HG03342 (cell line): ENCODE measurements at regions not wholly inside any gene's neighbourhood (a gene's known extent, or its start where the extent isn't known, plus 50 kb on each side); places are given as distances from the start of the nearest gene placed in this dataset.
"Not testable (repeated sequence)": the region's sequence is repeated elsewhere in the genome, so short reads cannot be mapped to it uniquely, and the experiment has no call there.

Source experiments
- ATAC-seq: cut with Tn5 transposase; IDR thresholded peaks from one replicate; pipeline ENCODE4 v1.9.1; 2021; ENCODE audit warnings: mild to moderate bottlenecking, moderate library complexity; ENCODE audit not compliant: unreplicated experiment

- no peak for ATAC-seq
Measured at GRCh38 chr10:29882766-29883165, 176.6 kb downstream of the JCAD start.

DNA sequence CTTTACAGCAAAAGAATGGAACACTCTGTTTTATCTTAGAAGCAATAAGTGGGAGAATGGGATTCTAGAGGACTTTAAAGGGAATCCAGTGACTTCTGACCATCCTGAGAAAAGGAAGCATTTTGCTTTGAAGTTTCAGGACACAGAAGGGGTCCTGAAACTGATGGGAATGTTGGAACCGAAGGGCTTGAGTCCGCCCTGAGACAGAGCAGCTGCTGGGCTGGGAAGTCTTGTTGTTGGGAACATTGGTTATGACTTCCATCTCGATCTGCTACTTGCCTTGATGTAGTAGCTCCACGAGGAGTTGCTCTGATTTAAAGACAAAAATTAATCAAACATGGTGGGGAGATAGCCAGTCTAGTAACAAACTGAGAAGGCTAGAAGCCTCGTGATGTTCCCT lies 177.6 kb downstream of the JCAD start:
- no peak for ATAC-seq

- ATAC-seq = no peak
Measured at GRCh38 chr10:29881336-29881771, 178.0 kb downstream of the JCAD start.

DNA sequence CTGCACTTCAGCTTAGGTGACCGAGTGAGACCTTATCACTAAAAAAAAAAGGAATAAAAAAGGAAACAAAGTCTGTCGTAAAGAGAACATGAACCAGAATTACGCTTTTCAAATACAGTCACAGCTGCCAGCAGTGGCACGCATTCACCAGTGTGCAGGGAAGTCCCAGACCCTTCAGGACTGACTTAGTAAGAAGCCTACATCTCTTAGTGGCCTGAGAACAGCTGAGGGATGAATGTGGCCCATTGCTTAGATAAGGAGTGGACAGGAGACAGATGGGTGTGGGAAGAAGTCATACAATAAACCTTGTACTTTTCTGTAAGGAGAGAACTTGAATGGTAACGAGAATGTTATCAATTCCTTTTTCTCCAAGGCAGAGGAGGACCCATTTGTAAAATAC lies 178.5 kb downstream of the JCAD start:
- ATAC-seq = no peak

DNA sequence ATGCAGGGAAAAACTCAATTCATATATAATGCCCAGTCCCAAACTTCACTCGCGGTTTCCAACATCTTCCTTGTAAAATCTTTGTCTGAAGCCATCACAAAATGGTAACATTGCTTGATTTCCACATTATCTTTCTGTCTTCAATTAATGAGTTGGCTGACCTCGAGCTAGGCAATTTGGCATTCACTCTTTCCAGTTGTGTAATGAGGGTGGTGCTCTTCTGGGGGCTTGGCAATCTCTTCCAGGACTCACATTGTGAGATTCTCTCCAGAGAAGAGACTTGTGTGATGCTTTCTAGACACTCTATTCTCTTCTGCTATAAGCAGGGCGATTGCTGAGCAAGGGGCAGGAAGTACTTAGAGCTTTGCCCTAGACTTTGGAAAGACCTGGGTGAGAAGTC lies 179.5 kb downstream of the JCAD start:
- ATAC-seq = no peak

DNA sequence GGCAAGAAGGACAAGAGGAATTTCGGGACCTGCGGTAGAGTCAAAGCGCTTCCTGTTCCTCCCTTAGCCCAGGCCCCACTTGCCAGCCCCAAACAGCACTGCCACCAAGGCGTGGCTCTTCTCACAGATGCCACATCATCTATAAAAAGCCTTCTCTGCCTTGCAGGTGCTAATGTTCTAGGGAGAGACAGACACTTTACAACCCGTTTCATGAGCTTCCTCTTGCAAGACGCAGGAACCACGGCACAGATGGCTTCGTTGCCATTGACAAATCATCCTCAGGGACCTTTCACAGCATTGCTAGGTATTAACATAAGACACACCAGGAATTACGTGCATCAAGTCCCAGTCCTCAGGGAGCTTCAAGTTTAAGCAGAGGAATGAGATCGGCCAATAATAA lies 180.9 kb downstream of the JCAD start:
- no peak for ATAC-seq

- no peak for ATAC-seq
Measured at GRCh38 chr10:29877793-29878491, 181.4 kb downstream of the JCAD start.

GRCh38 chr10:29876008-29876555 lies 183.3 kb downstream of the JCAD start:
- ATAC-seq = no peak

DNA sequence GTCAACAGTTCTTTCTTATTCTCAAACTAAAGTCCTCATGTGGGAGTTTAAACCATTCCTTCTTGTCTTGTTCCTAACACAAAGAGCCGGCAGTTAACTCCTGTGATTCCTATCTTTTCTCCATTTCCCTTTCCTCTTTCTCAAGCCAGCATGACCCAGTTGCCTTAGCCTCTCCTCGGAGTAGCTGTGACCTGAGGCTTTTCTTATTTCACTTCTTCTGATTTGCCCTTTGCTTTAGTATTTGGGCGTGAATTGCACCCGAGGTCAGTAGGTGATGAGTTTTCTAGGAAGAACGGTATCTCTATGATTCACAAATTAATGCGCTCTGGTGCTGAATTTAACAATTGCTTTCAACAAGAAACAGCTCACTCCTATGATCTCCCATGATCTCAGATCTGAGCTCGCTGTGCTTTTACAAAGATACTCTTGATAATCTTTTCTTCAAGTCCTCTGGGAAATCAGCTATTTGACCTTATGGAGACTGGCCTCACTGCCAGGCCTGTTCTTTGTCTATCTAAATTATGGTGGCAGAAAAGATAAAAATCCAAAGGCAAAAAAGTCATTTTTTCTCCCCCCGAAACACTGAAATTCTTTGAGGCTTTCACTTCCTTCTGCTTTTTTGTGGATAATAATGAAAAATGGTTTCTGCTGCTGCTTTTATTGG lies 184.6 kb downstream of the JCAD start:
- ATAC-seq = no peak

DNA sequence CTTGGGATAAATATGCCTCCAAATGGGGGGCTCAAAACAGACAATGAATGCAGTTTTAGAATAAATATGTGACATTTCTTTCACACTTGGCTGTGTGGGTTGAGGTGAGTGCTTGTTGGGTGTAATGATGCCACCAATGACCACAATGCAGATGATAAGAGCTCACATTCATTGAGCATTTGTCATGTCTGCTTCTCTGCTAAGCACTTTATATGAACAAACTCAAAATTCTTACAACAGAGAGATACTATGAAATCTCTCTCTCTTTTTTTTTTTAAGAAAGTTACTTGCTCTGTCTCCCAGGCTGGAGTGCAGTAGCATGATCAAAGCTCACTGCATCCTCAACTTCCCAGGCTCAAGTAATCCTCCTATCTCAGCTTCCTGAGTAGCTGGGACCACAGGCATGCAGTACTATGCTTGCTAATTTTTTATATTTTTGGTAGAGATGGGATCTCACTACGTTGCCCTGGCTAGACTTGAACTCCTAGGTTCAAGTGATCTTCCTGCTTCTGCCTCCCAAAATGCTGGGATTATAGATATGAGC lies 185.4 kb downstream of the JCAD start:
- no peak for ATAC-seq

GRCh38 chr10:29870522-29871044 lies 188.8 kb downstream of the JCAD start:
- ATAC-seq = no peak

- ATAC-seq = no peak
Measured at GRCh38 chr10:29869593-29869992, 189.8 kb downstream of the JCAD start.

DNA sequence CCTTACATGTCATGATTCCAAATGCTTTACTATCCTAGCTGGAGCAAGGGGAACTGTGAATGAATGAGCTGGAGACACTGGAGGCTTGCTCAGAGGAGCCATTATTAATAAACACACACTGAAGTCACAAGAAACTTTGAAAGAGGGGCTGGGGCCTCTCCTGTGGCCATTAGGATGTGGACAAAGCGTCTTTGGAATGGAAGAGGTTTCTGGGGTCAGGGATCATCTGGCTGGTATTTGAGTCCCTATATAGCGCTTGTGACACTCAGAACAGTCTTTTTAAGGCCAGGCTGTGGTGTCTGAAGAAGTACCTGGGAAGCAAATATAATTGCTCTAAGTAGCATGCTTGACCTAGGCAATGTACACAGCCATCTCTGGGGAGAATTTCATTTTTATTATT lies 193.0 kb downstream of the JCAD start:
- ATAC-seq = no peak

DNA sequence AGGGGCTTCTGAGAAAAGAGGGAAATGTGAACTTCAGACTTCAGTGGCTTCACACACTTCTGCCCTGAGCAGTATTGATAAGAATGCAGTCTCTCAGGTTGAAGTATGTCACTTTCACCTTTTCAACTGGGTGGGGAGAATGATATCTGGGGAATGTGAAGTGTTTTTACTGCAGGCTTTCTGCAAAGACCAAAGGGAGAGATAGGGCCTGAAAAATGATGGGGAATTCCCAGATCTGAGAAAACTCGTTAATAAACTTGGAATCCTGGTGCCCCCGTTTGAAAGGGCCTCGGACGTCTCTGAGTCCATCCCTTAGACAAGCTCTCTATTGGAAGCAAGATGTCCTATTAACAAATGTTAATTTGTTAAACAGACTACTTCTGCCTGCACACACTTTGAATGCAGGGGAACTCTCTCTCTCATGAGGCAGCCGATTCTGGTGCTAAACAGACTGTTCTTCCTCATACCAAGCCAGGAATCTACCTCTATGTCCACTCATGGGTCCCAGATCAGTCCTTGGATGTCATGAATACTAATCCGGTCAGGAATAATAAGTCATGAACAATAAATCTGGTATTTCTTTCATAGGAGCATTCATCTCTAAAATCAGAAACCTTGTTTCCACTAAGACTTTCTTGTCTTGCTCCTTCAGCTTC lies 193.6 kb downstream of the JCAD start:
- no peak for ATAC-seq

DNA sequence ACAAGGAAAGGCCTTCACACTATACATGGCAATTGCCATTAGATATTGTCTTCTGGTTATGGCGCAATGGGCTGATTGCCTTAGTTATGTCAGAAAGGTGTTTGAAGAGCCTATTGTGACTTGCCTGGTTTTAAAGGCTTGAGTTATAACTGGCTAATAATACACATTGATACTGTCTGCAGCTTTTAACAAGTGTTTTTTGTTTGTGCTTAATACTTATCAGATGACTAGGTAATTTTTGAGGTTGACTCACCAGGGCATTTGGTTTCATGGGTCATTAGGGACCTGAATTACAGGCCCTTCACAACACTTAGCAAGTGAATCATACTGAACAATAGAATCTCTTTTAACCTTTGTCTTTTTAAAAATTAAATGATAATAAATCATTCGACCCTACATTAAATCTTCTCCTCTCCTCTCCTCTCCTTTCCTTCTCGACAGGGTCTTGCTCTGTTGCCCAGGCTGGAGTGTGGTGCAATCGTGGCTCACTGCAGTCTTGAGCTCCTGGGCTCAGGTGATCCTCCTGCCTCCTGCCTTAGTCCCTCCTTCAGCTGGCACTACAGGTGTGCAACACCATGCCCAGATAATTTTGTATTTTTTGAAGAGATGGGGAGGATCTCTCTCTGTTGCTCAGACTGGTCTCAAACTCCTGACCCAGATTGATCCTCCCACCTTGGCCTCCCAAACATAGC lies 196.3 kb downstream of the JCAD start:
- no peak for ATAC-seq

DNA sequence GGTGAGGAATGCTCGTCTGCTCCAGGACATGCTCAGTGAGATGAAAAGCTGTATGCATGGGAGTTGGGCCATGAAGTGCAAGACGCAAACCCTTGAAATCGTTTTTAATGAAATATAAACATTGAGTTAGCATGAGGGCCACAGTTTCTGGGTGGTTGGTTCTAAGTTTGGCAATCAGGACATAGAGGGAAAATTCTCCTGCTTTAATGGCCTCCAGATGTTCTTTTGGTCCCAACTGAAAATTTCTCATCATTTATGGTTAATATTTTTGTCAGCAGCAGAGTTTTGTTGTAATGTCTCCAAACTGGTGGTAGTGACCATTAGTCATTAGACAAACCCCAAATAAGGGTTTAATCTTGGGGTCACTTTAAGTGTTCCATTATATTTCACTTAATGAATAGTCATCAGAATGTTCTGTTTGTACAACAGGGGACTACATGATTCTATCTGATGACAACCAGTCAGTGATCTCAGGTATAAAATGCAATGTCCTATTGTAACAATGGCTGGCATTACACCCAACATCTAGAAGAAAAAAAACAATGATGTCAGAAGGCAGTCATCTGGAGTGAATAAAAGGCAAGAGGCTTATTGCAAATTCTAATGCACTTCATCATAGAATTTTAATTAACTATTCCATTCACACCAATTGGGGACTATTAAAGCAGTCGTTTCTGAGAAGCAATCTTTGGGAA lies 197.4 kb downstream of the JCAD start:
- no peak for ATAC-seq

DNA sequence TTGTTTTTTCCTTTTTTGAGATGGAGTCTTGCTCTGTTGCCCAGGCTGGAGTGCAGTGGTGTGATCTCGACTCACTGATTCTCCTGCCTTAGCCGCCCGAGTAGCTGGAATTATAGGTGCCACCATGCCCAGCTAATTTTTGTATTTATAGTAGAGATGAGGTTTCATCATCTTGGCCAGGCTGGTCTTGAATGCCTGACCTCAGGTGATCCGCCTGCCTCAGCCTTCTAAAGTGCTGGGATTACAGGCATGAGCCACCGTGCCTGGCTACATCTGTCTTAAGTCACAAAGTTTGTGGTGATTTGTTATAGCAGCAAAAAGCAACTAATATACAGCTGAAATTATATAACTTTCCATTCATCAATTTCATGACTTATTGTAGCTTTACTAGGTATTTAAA lies 198.2 kb downstream of the JCAD start:
- not testable (repeated sequence) for ATAC-seq

DNA sequence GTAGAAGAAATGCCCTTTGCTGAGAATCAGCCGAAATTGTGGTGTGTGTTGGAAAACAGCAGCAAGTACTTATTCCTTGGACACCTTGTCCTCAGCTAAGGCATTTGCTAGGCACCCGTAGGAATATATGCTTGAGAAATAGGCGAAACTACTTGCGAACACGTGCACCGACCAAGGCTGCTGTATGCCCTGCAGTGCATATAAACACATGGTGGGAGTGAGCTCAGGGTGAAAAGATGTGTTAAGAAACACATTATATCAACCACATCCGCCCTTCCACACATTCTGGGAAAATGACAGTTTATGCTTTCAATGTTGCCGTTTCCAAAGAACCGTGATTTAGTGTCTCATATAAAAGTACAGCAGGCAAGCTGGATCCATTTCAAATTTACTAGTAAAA lies 199.2 kb downstream of the JCAD start:
- ATAC-seq = no peak

- no peak for ATAC-seq
Measured at GRCh38 chr10:29859521-29860130, 199.8 kb downstream of the JCAD start.
